ENCODE measurements at regions not wholly inside any gene's neighbourhood (a gene's known extent, or its start where the extent isn't known, plus 50 kb on each side); places are given as distances from the start of the nearest gene placed in this dataset.
A peak's percentile ranks its signal among the peaks of the same experiment; 100 is the strongest.
"Not testable (repeated sequence)": the region's sequence is repeated elsewhere in the genome, so short reads cannot be mapped to it uniquely, and the experiment has no call there.

DNA sequence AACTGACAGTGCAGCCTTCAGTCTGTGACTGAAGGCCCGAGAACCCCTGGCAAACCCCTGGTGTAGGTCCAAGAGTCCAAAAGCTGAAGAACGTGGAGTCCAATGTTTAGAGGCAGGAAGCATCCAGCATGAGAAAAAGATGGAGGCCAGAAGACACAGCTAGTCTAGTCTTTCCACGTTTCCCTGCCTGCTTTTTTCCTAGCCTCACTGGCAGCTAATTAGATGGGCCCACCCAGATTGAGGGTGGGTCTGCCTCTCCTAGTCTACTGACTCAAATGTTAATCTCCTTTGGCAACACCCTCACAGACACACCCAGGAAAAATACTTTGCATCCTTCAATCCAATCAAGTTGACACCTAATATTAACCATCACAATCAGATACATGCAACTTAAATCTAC is 87.8 kb downstream of the TENT5D start:
- not testable (repeated sequence) for H3K27ac ChIP-seq

DNA sequence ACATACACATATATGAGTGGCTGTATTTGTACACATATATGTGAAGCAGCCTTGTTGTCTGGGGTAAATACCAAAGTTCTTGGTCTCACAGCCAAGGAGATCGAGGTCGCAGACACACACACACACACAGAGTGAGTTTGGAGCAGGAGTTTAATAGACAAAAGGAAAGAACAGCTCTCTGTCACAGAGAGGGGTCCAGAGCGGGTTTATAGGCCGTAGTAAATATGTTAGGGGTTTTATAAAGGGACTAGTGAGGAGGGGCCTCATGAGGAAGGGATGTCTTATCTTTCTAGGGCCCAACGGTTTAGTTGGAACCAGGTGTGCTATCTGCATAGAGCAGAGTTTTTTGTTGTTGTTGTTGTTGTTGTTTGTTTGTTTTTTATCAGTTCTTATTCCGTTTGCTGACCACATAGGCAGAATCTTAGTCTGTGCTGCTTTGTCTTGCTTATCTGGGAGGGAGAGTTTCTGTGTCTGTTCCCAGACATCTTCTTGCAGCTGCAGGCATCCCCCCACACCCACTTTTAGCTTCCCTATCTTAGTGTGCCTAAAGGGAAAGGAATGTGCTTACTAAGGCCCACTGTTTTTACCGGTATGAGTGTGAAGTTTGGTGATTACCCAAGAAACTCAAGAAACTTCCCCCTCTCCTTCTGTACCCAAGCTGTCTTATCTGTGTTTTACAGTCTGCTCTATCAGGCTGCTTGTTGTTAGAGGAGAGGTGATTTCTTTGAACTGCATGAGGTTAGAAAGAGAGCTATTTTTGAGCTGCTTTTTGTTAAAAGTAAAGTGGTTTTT is 91.9 kb downstream of the TENT5D start:
- no peak overlapping the region for H3K27ac ChIP-seq

DNA sequence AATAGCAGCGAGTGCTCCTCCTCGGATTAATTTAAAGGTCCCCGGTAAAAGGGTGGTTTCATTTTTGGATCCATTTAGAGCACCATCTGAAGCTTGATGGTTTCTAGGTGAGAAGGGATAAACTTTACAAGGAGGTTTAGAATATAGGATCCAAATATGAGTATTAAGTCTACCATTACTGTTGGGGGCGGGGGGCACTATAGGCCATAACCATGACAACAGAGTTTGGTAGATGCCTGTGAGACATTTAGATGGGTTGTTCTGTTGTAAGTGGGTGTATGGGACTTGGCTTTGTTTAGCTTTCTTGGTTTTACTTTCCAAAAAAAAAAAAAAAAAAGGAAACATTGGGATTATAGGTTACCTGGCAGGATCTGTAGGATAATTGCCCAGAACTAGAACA is 92.7 kb downstream of the TENT5D start:
- TF ChIP-seq, protein P1, sequence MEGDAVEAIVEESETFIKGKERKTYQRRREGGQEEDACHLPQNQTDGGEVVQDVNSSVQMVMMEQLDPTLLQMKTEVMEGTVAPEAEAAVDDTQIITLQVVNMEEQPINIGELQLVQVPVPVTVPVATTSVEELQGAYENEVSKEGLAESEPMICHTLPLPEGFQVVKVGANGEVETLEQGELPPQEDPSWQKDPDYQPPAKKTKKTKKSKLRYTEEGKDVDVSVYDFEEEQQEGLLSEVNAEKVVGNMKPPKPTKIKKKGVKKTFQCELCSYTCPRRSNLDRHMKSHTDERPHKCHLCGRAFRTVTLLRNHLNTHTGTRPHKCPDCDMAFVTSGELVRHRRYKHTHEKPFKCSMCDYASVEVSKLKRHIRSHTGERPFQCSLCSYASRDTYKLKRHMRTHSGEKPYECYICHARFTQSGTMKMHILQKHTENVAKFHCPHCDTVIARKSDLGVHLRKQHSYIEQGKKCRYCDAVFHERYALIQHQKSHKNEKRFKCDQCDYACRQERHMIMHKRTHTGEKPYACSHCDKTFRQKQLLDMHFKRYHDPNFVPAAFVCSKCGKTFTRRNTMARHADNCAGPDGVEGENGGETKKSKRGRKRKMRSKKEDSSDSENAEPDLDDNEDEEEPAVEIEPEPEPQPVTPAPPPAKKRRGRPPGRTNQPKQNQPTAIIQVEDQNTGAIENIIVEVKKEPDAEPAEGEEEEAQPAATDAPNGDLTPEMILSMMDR (conservative IDR thresholded peaks at IDR 0.05): no peak
- H3K27ac ChIP-seq: no peak overlapping the region

More for the DNA sequence above, 91.9 kb downstream of the TENT5D start:
- TF ChIP-seq, protein P1 (conservative IDR thresholded peaks at IDR 0.05): no peak

DNA sequence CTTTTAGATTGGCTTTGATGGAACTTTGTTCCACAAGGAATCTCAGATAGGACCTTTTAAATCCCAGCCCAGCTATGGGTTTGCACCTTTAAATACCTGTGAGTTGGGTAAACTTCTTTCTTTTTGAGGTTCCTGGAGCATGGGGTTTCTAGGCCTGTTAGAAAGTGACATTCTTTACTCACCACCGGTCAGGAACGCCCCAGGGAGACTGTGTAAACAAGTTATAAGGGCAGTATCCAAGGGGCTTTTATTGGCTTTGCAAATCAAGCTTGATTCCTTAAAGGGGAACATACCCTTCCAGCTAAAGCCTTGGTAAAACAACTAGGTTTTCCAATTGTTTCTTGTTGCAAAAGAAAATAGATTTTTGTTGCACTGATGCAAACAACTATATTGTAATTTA is 93.4 kb downstream of the TENT5D start:
- no peak overlapping the region for H3K27ac ChIP-seq
- TF ChIP-seq, protein P1 (conservative IDR thresholded peaks at IDR 0.05): no peak

DNA sequence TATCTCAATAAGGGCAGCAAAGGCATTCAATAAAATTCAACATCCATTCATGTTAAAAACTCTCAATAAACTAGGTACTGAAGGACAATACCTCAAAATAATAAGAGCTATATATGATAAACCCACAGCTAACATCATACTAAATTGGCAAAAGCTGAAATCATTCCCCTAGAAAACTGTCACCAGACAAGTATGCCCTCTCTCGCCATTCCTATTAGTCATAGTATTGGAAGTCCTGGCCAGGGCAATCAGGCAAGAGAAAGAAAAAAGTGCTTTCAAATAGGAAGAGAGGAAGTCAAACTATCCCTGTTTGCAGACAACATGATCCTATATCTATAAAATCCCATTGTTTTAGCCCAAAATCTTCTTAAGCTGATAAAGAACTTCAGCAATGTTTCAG is 116.8 kb downstream of the TENT5D start:
- no peak overlapping the region for H3K27ac ChIP-seq
- TF ChIP-seq, protein P1 (conservative IDR thresholded peaks at IDR 0.05): no peak

DNA sequence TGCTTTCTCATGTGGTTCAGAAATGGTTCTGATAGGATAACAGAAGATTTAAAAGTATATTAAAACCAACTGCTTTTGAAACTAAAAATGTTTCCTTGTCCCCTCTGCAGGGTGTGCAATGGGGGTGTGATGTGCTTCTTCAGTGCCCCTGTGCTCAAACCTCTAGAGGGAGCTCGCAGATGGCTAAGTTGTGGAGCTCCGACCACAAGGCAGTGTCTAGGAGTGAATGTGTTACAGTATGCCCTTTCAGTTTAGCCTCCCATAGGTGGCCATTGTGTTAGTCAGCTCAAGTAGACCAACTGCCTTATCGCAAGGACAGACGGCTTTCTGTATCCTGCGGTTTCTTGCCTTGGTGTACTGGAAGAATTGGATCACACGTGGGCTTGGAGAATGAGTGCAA is 130.5 kb downstream of the TENT5D start:
- TF ChIP-seq, protein P1 (conservative IDR thresholded peaks at IDR 0.05): peak; percentile 37
- no peak overlapping the region for H3K27ac ChIP-seq

DNA sequence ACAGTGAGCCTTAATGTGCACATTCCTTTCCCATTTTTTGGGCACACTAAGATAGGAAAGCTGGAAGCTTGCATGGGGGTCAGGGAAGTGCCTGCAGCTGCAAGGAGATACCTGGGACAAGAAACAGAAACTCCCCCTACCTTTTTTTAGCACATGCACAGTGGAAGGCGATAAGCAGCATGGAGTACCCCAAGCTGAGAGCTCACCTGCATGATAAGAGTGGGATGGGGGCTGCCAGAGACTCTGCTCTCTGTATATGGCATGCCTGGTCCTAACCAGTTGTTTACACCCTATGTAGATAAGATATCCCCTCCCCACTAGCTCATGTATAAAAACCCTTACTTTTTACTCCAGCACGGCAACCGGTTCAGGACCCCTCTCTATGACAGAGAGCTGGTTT is 135.9 kb downstream of the TENT5D start:
- TF ChIP-seq, protein P1 (conservative IDR thresholded peaks at IDR 0.05): no peak
- H3K27ac ChIP-seq: no peak overlapping the region

DNA sequence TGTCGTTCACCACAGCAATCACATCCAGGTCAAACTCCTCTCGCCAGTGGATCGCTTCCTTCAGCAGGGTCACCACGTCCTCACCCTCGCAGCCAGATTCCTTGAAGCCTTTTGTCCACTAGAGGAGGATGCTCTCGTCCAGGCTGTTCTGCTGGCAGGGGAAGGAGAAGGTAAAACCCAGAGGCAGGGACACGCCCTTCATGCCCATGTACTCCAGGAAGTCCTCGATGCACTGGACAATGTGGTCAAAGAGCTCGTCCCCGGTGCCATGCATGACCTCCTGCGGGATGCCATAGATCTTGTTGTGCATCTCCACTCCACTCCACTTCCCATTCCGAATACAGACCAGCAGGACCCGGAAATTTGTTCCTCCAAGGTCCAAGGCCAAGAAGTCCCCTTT is 152.4 kb downstream of the TENT5D start:
- TF ChIP-seq, protein P1 (conservative IDR thresholded peaks at IDR 0.05): no peak
- no peak overlapping the region for H3K27ac ChIP-seq

Data from VCaP (cell line).